GM12874 (cell line): ENCODE measurements at regions not wholly inside any gene's neighbourhood (a gene's known extent, or its start where the extent isn't known, plus 50 kb on each side); places are given as distances from the start of the nearest gene placed in this dataset.

ENCODE experiments used
- TF ChIP-seq, protein P1 (sequence below): IDR thresholded peaks from 2 replicates; pipeline ENCODE4 v1.5.1; 2011; ENCODE audit warnings: low read depth, mild to moderate bottlenecking, control low read depth, low read length, moderate library complexity; ENCODE audit not compliant: insufficient read depth

- TF ChIP-seq, protein P1, sequence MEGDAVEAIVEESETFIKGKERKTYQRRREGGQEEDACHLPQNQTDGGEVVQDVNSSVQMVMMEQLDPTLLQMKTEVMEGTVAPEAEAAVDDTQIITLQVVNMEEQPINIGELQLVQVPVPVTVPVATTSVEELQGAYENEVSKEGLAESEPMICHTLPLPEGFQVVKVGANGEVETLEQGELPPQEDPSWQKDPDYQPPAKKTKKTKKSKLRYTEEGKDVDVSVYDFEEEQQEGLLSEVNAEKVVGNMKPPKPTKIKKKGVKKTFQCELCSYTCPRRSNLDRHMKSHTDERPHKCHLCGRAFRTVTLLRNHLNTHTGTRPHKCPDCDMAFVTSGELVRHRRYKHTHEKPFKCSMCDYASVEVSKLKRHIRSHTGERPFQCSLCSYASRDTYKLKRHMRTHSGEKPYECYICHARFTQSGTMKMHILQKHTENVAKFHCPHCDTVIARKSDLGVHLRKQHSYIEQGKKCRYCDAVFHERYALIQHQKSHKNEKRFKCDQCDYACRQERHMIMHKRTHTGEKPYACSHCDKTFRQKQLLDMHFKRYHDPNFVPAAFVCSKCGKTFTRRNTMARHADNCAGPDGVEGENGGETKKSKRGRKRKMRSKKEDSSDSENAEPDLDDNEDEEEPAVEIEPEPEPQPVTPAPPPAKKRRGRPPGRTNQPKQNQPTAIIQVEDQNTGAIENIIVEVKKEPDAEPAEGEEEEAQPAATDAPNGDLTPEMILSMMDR, result no peak
These were observed 191.1 kb downstream of the MAP2K6 start for GRCh38 chr17:69605571-69605970.

- TF ChIP-seq, protein P1, result no peak
These were observed 191.8 kb downstream of the MAP2K6 start for GRCh38 chr17:69606142-69606800.

DNA sequence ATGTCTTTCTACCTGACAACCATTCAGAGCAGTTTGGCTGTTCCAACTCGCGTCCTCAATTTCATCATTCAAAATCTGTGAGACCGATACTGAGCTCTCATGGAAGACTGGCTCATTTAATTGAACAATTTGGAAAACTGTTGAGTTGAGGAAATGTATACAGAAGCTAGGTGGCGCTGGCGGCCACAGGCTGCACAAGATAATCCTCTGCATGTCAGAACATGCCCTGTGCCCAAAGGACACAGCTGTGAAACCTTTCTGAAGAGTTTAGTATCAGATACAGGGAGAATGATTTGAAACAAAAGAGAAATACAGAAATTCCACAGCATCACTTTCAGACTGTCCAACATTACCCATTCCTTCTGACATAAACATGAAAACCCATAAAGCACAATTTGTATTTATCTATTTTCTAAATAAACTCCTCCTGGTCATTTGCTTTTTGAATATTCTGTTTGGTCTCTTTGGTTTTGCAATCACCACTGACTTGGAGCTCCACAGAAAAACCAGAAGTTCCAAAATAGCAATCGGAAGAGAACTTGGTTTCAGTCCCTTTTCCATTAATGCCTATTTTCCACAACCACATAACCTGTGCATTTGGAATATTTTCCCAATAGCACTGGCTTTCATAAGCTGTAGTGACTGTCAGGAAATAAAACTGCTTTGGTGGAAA, 192.8 kb downstream of the MAP2K6 start:
- TF ChIP-seq, protein P1, result peak; percentile 78

GRCh38 chr17:69608141-69608540, 193.6 kb downstream of the MAP2K6 start:
- TF ChIP-seq, protein P1, result no peak

DNA sequence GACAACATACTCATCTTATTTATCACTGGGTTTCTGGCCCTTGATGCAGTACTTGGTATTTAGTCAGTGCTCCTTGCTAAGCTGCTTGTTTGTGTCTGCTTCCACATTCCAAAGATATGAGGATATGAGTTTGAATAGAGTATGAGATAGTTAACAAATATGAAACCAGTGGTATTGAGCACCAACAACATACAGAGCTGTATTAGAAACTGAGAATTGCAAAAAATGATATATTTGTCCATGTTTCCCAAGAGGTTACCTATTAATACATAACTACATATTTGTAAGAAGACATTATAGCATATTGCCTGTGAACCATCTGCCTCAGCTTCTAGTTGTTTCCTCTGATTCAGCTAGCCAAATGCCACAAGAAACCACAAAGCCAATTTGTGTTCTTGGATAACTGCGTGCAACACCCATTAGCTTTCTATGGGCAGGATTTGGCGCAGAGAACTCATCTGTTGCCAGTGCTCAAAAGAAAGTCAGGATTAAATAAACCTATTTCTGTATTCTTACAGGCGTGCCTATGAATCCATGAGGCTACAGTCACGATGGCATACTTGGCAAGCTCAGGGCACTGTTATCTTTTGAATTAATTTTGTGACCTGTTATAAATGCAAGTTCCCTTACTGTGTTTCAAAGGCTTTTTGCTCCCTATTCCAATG, 194.4 kb downstream of the MAP2K6 start:
- TF ChIP-seq, protein P1, result no peak

- TF ChIP-seq, protein P1, result peak; percentile 64
These were observed 195.2 kb downstream of the MAP2K6 start for GRCh38 chr17:69609473-69610305.

GRCh38 chr17:69620363-69620762, 205.9 kb downstream of the MAP2K6 start:
- TF ChIP-seq, protein P1, result no peak
